ENCODE measurements at regions not wholly inside any gene's neighbourhood (a gene's known extent, or its start where the extent isn't known, plus 50 kb on each side); places are given as distances from the start of the nearest gene placed in this dataset.

GRCh38 chr4:135476272-135476671 is 1274.7 kb upstream of the PABPC4L start:
- no peak overlapping the region for H2AFZ ChIP-seq (ENCODE audit: low read depth, low read length, poor library complexity, severe bottlenecking)
- ChIA-PET CTCF (no interaction called here), RAD21 (ENCODE audit: low non-redundant PET in 1 of 2, low total read pairs in 2 of 2, uncharacterized antibody in 2 of 2, unreplicated experiment in 2 of 2) (no interaction called here), POLR2A (no interaction called here)
- H3K79me2 ChIP-seq (ENCODE audit: insufficient read depth, low read length) = no peaks in the 10 kb centered on the region
- no peaks in the 10 kb centered on the region for H3K9me3 ChIP-seq (ENCODE audit: control insufficient read depth in 1 of 2, insufficient read depth in 1 of 2, low read depth in 1 of 2, low read length in 2 of 2)
- H4K20me1 ChIP-seq (ENCODE audit: insufficient read depth) = no peaks in the 10 kb centered on the region
- intact Hi-C loops (cut with micrococcal nuclease) = no loop called here
- no TSS peak for BruUV-seq (replicated peaks)
- no peak overlapping the region for H3K9ac ChIP-seq (ENCODE audit: low read length)
- H3K4me2 ChIP-seq (ENCODE audit: low read length) = no peak overlapping the region
- no peaks in the 10 kb centered on the region; the same call in 1 of the 2 replicates for H3K9me2 ChIP-seq (ENCODE audit: insufficient read depth)
- no peaks in the 10 kb centered on the region for H3K4me1 ChIP-seq (ENCODE audit: control insufficient read depth in 1 of 2, insufficient read depth in 2 of 2, low read length in 2 of 2)
- no peak overlapping the region for H3K27ac ChIP-seq (ENCODE audit: low read depth, low read length)
- DNase-seq (ENCODE audit: low read depth, low spot score) (no peak), ATAC-seq (no peak)
- TF ChIP-seq REST (IDR thresholded peaks at IDR 0.05; ENCODE audit: low read depth) (no peak), TCF7L2 (IDR thresholded peaks at IDR 0.05; ENCODE audit: borderline replicate concordance, extremely low read depth, insufficient read depth, insufficient read length) (no peak), YY1 (IDR thresholded peaks at IDR 0.05; ENCODE audit: extremely low read depth, insufficient replicate concordance, low read depth, low read length) (no peak), CBX3 (IDR thresholded peaks at IDR 0.05; ENCODE audit: low read depth) (no peak), ELF1 (IDR thresholded peaks at IDR 0.05; ENCODE audit: borderline replicate concordance, low read depth) (no peak), CTCF (IDR thresholded peaks at IDR 0.05 in 2 of 3, conservative IDR thresholded peaks at IDR 0.05 in 1 of 3; ENCODE audit: borderline replicate concordance in 1 of 3, insufficient read depth in 1 of 3, low read depth in 2 of 3, low read length in 2 of 3) (no peak), EZH2phosphoT487 (IDR thresholded peaks at IDR 0.05; ENCODE audit: borderline replicate concordance) (no peak), ZBTB33 (IDR thresholded peaks at IDR 0.05; ENCODE audit: extremely low read depth, insufficient replicate concordance, low read length) (no peak), CEBPB (IDR thresholded peaks at IDR 0.05; ENCODE audit: low read depth) (no peak), SP1 (IDR thresholded peaks at IDR 0.05; ENCODE audit: low read depth) (no peak), ATF3 (IDR thresholded peaks at IDR 0.05) (no peak), ZFX (IDR thresholded peaks at IDR 0.05) (no peak), ZNF274 (IDR thresholded peaks at IDR 0.05; ENCODE audit: low read depth, low read length) (no peak), SRF (IDR thresholded peaks at IDR 0.05; ENCODE audit: low read depth) (no peak), POLR2AphosphoS5 (IDR thresholded peaks at IDR 0.05; ENCODE audit: low read depth, low read length) (no peak), MAX (IDR thresholded peaks at IDR 0.05) (no peak), RAD21 (IDR thresholded peaks at IDR 0.05; ENCODE audit: low read depth) (no peak), POLR2A (IDR thresholded peaks at IDR 0.05; ENCODE audit: borderline replicate concordance, extremely low read depth, insufficient read depth, insufficient read length) (no peak), EGR1 (IDR thresholded peaks at IDR 0.05; ENCODE audit: low read depth) (no peak)
- no peak overlapping the region for H3K4me3 ChIP-seq (replicated peaks in 1 of 2; ENCODE audit: low read depth in 1 of 2, low read length in 2 of 2)
- H3K27me3 ChIP-seq (ENCODE audit: insufficient read depth, low read length) = no peaks in the 10 kb centered on the region
- no peaks in the 10 kb centered on the region for H3K36me3 ChIP-seq (ENCODE audit: control insufficient read depth in 1 of 2, insufficient read depth in 2 of 2, low read length in 2 of 2)

Data from HCT116 (cell line).